HCT116 (cell line): ENCODE measurements at regions not wholly inside any gene's neighbourhood (a gene's known extent, or its start where the extent isn't known, plus 50 kb on each side); places are given as distances from the start of the nearest gene placed in this dataset.

Source experiments
- ATAC-seq: fragments of 200-7000 bp; cut with Tn5 transposase; 2 replicates; pipeline ENCODE4 v1.9.1; 2020; ENCODE audit warnings: mild to moderate bottlenecking, moderate library complexity
- BruUV-seq: library from RNA; stranded (reverse); fragments of 400-500 nt; replicated peaks from 2 replicates; lab custom pipeline; 2021; lab: Mats Ljungman, UMichigan
- CTCF ChIA-PET: fragments of 300-600 bp; sonication (Branson Sonifier 250); formaldehyde crosslinking; loops from one replicate; lab custom pipeline; 2021; ENCODE audit warnings: antibody characterized with exemption; lab: Charles Lee
- POLR2A ChIA-PET: fragments of 300-600, 350-600 bp; sonication (Branson Sonifier 250); formaldehyde crosslinking; loops from one replicate; lab custom pipeline; 2021; ENCODE audit warnings: antibody characterized with exemption; lab: Charles Lee
- RAD21 ChIA-PET, 2 experiments: fragments of 300-600 bp; sonication (Branson Sonifier 250); formaldehyde crosslinking; loops; one replicate each; lab custom pipeline; 2023; ENCODE audit warnings: low total read pairs in 2 of 2; ENCODE audit not compliant: uncharacterized antibody in 2 of 2, unreplicated experiment in 2 of 2, low non-redundant PET in 1 of 2; lab: Charles Lee
- DNase-seq: peaks from one replicate; pipeline ENCODE4 v3.0.0-alpha.2; 2010; ENCODE audit warnings: low read depth, low spot score
- H2AFZ ChIP-seq: fragments of 200-600 bp; shearing (Covaris generic), sonication (generic); 2 replicates; pipeline ENCODE4 v1.6.1; 2017; ENCODE audit warnings: low read depth, mixed run types, mixed read lengths, antibody characterized with exemption, low read length; ENCODE audit not compliant: poor library complexity, severe bottlenecking
- H3K27ac ChIP-seq: 2 replicates; pipeline ENCODE4 v1.5.1; 2012; ENCODE audit warnings: low read depth, low read length
- H3K27me3 ChIP-seq: fragments of 200-600 bp; sonication (generic); 2 replicates; pipeline ENCODE4 v1.6.1; 2016; ENCODE audit warnings: mixed run types, low read length, mixed read lengths; ENCODE audit not compliant: insufficient read depth
- H3K36me3 ChIP-seq, 2 experiments: fragments of 200-500 bp in 1 of 2; fragments of 200-600 bp in 1 of 2; sonication (Bioruptor generic) in 1 of 2; sonication (generic) in 1 of 2; 2 replicates each; pipeline versions ENCODE4 v1.5.1 to v1.6.1; 2014 to 2016; ENCODE audit warnings: low read length in 2 of 2, inconsistent platforms in 1 of 2, mixed read lengths in 1 of 2, mixed run types in 1 of 2; ENCODE audit not compliant: insufficient read depth in 2 of 2, control insufficient read depth in 1 of 2
- H3K4me1 ChIP-seq, 2 experiments: fragments of 200-600 bp in 1 of 2; sonication (generic) in 1 of 2; 2 replicates each; pipeline versions ENCODE4 v1.5.1 to v1.6.1; 2012 to 2017; ENCODE audit warnings: low read length in 2 of 2, inconsistent platforms in 1 of 2, mild to moderate bottlenecking in 1 of 2, mixed read lengths in 1 of 2, mixed run types in 1 of 2, moderate library complexity in 1 of 2; ENCODE audit not compliant: insufficient read depth in 2 of 2, control insufficient read depth in 1 of 2
- H3K4me2 ChIP-seq: fragments of 200-600 bp; sonication (generic); 2 replicates; pipeline ENCODE4 v1.6.1; 2017; ENCODE audit warnings: mixed run types, low read length, mixed read lengths
- H3K4me3 ChIP-seq, 2 experiments: fragments of 200-600 bp in 1 of 2; sonication (generic) in 1 of 2; replicated peaks in 1 of 2; 2 replicates each; pipeline ENCODE4 v1.5.1; 2011 to 2016; ENCODE audit warnings: low read length in 2 of 2, control low read depth in 1 of 2, low read depth in 1 of 2, mild to moderate bottlenecking in 1 of 2, mixed read lengths in 1 of 2, mixed run types in 1 of 2
- H3K79me2 ChIP-seq: fragments of 200-600 bp; sonication (generic); 2 replicates; pipeline ENCODE4 v1.6.1; 2017; ENCODE audit warnings: mild to moderate bottlenecking, mixed run types, low read length, moderate library complexity, mixed read lengths; ENCODE audit not compliant: insufficient read depth
- H3K9ac ChIP-seq: fragments of 200-600 bp; sonication (generic); 2 replicates; pipeline ENCODE4 v1.6.1; 2016; ENCODE audit warnings: low read length, mixed read lengths
- H3K9me2 ChIP-seq: fragments of 200-600 bp; sonication (generic), shearing (Covaris generic); 2 replicates; pipeline ENCODE4 v1.6.1; 2017; ENCODE audit warnings: mixed run types, mild to moderate bottlenecking, moderate library complexity; ENCODE audit not compliant: insufficient read depth
- H3K9me3 ChIP-seq, 2 experiments: fragments of 200-500 bp in 1 of 2; fragments of 200-600 bp in 1 of 2; sonication (Bioruptor generic) in 1 of 2; sonication (generic) in 1 of 2; 2 replicates each; pipeline ENCODE4 v1.6.1; 2014 to 2017; ENCODE audit warnings: low read length in 2 of 2, mixed read lengths in 2 of 2, inconsistent platforms in 1 of 2, low read depth in 1 of 2, mild to moderate bottlenecking in 1 of 2, mixed run types in 1 of 2, moderate library complexity in 1 of 2; ENCODE audit not compliant: control insufficient read depth in 1 of 2, insufficient read depth in 1 of 2
- H4K20me1 ChIP-seq: fragments of 200-600 bp; sonication (generic), shearing (Covaris generic); 2 replicates; pipeline ENCODE4 v1.6.1; 2017; ENCODE audit warnings: mixed run types, mild to moderate bottlenecking, moderate library complexity; ENCODE audit not compliant: insufficient read depth
- ATF3 ChIP-seq: IDR thresholded peaks from 2 replicates; pipeline ENCODE4 v1.6.1; 2012
- CBX3 ChIP-seq: IDR thresholded peaks from 2 replicates; pipeline ENCODE4 v1.6.1; 2012; ENCODE audit warnings: low read depth
- CTCF ChIP-seq, 3 experiments: fragments of 200-600 bp in 1 of 3; sonication (generic) in 1 of 3; IDR thresholded peaks in 2 of 3; conservative IDR thresholded peaks in 1 of 3; 2 replicates each; pipeline ENCODE4 v1.5.1; 2012 to 2017; ENCODE audit warnings: low read depth in 2 of 3, low read length in 2 of 3, antibody characterized with exemption in 1 of 3, borderline replicate concordance in 1 of 3, control low read depth in 1 of 3, mild to moderate bottlenecking in 1 of 3, mixed read lengths in 1 of 3, mixed run types in 1 of 3, moderate library complexity in 1 of 3; ENCODE audit not compliant: insufficient read depth in 1 of 3
- EGR1 ChIP-seq: IDR thresholded peaks from 2 replicates; pipeline ENCODE4 v1.6.1; 2012; ENCODE audit warnings: low read depth
- ELF1 ChIP-seq: IDR thresholded peaks from 2 replicates; pipeline ENCODE4 v1.6.1; 2012; ENCODE audit warnings: low read depth, borderline replicate concordance
- FOSL1 ChIP-seq: IDR thresholded peaks from 2 replicates; pipeline ENCODE4 v1.6.1; 2012; ENCODE audit warnings: low read depth
- JUND ChIP-seq: IDR thresholded peaks from 2 replicates; pipeline ENCODE4 v1.6.1; 2012
- POLR2A ChIP-seq: IDR thresholded peaks from 2 replicates; pipeline ENCODE4 v1.7.0; 2011; ENCODE audit warnings: borderline replicate concordance; ENCODE audit not compliant: insufficient read depth, insufficient read length; ENCODE audit errors: extremely low read depth
- POLR2AphosphoS5 ChIP-seq: IDR thresholded peaks from 2 replicates; pipeline ENCODE4 v1.6.1; 2011; ENCODE audit warnings: mild to moderate bottlenecking, low read depth, low read length, moderate library complexity
- RAD21 ChIP-seq: IDR thresholded peaks from 2 replicates; pipeline ENCODE4 v1.6.1; 2012; ENCODE audit warnings: low read depth, mild to moderate bottlenecking
- SIN3A ChIP-seq: IDR thresholded peaks from 2 replicates; pipeline ENCODE4 v1.6.1; 2012; ENCODE audit warnings: low read depth
- SP1 ChIP-seq: IDR thresholded peaks from 2 replicates; pipeline ENCODE4 v1.6.1; 2012; ENCODE audit warnings: low read depth
- SRF ChIP-seq: IDR thresholded peaks from 2 replicates; pipeline ENCODE4 v1.6.1; 2012; ENCODE audit warnings: low read depth
- TCF7L2 ChIP-seq: IDR thresholded peaks from 2 replicates; pipeline ENCODE4 v1.7.0; 2011; ENCODE audit warnings: borderline replicate concordance, inconsistent platforms; ENCODE audit not compliant: insufficient read depth, insufficient read length; ENCODE audit errors: extremely low read depth
- YY1 ChIP-seq: IDR thresholded peaks from 2 replicates; pipeline ENCODE4 v1.6.1; 2011; ENCODE audit warnings: low read length, low read depth, moderate library complexity, mild to moderate bottlenecking; ENCODE audit not compliant: insufficient replicate concordance; ENCODE audit errors: extremely low read depth
- ZFX ChIP-seq: fragments of 450-650 bp; IDR thresholded peaks from 2 replicates; pipeline ENCODE4 v1.6.1; 2017
- intact Hi-C: fragments of 100-400 bp; cut with micrococcal nuclease; formaldehyde crosslinking; loops from 2 replicates; pipeline ENCODE4 v1.10.0; 2022
- TF ChIP-seq, protein P1 (sequence below): IDR thresholded peaks from 2 replicates; pipeline ENCODE4 v1.6.1; 2012
- TF ChIP-seq, protein P2 (sequence below): IDR thresholded peaks from 2 replicates; pipeline ENCODE4 v1.6.1; 2012; ENCODE audit warnings: low read depth
- TF ChIP-seq, protein P3 (sequence below): IDR thresholded peaks from 2 replicates; pipeline ENCODE4 v1.6.1; 2011; ENCODE audit warnings: mild to moderate bottlenecking, low read length, moderate library complexity; ENCODE audit not compliant: insufficient replicate concordance; ENCODE audit errors: extremely low read depth

- no peaks in the 10 kb centered on the region for H3K9me2 ChIP-seq
- POLR2A ChIA-PET: no interaction called here
- CTCF ChIA-PET: no interaction called here
- no peak overlapping the region for H3K4me2 ChIP-seq
- H2AFZ ChIP-seq: no peak overlapping the region
- no TSS peak for BruUV-seq
- no peaks in the 10 kb centered on the region for H3K79me2 ChIP-seq
- ATAC-seq: no peak
- H3K36me3 ChIP-seq: no peaks in the 10 kb centered on the region
- RAD21 ChIA-PET: no interaction called here
- no peaks in the 10 kb centered on the region for H3K4me1 ChIP-seq
- intact Hi-C loops: no loop called here
- DNase-seq: no peak
- H4K20me1 ChIP-seq: no peaks in the 10 kb centered on the region
- TF ChIP-seq TCF7L2: no peak
- no peak for TF ChIP-seq JUND
- TF ChIP-seq, protein P1, sequence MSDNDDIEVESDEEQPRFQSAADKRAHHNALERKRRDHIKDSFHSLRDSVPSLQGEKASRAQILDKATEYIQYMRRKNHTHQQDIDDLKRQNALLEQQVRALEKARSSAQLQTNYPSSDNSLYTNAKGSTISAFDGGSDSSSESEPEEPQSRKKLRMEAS: no peak
- no peak for TF ChIP-seq ATF3
- no peak for TF ChIP-seq SP1
- TF ChIP-seq, protein P2, sequence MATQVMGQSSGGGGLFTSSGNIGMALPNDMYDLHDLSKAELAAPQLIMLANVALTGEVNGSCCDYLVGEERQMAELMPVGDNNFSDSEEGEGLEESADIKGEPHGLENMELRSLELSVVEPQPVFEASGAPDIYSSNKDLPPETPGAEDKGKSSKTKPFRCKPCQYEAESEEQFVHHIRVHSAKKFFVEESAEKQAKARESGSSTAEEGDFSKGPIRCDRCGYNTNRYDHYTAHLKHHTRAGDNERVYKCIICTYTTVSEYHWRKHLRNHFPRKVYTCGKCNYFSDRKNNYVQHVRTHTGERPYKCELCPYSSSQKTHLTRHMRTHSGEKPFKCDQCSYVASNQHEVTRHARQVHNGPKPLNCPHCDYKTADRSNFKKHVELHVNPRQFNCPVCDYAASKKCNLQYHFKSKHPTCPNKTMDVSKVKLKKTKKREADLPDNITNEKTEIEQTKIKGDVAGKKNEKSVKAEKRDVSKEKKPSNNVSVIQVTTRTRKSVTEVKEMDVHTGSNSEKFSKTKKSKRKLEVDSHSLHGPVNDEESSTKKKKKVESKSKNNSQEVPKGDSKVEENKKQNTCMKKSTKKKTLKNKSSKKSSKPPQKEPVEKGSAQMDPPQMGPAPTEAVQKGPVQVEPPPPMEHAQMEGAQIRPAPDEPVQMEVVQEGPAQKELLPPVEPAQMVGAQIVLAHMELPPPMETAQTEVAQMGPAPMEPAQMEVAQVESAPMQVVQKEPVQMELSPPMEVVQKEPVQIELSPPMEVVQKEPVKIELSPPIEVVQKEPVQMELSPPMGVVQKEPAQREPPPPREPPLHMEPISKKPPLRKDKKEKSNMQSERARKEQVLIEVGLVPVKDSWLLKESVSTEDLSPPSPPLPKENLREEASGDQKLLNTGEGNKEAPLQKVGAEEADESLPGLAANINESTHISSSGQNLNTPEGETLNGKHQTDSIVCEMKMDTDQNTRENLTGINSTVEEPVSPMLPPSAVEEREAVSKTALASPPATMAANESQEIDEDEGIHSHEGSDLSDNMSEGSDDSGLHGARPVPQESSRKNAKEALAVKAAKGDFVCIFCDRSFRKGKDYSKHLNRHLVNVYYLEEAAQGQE: no peak
- TF ChIP-seq RAD21: no peak
- no peak for TF ChIP-seq CBX3
- TF ChIP-seq EGR1: no peak
- no peak for TF ChIP-seq POLR2A
- no peak for TF ChIP-seq SRF
- no peak for TF ChIP-seq POLR2AphosphoS5
- no peak for TF ChIP-seq SIN3A
- no peak for TF ChIP-seq CTCF (IDR thresholded peaks at IDR 0.05 in 2 of 3, conservative IDR thresholded peaks at IDR 0.05 in 1 of 3; ENCODE audit: borderline replicate concordance in 1 of 3, insufficient read depth in 1 of 3, low read depth in 2 of 3, low read length in 2 of 3)
- TF ChIP-seq FOSL1: no peak
- TF ChIP-seq ZFX: no peak
- TF ChIP-seq ELF1: no peak
- TF ChIP-seq, protein P3, sequence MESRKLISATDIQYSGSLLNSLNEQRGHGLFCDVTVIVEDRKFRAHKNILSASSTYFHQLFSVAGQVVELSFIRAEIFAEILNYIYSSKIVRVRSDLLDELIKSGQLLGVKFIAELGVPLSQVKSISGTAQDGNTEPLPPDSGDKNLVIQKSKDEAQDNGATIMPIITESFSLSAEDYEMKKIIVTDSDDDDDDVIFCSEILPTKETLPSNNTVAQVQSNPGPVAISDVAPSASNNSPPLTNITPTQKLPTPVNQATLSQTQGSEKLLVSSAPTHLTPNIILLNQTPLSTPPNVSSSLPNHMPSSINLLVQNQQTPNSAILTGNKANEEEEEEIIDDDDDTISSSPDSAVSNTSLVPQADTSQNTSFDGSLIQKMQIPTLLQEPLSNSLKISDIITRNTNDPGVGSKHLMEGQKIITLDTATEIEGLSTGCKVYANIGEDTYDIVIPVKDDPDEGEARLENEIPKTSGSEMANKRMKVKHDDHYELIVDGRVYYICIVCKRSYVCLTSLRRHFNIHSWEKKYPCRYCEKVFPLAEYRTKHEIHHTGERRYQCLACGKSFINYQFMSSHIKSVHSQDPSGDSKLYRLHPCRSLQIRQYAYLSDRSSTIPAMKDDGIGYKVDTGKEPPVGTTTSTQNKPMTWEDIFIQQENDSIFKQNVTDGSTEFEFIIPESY: no peak
- no peak for TF ChIP-seq YY1
- H3K4me3 ChIP-seq: no peak overlapping the region
- no peaks in the 10 kb centered on the region for H3K9me3 ChIP-seq
- no peak overlapping the region for H3K27ac ChIP-seq
- no peaks in the 10 kb centered on the region for H3K27me3 ChIP-seq
- no peak overlapping the region for H3K9ac ChIP-seq
These were observed 238.0 kb upstream of the DOK6 start for GRCh38 chr18:69162649-69163048.
